SK-N-SH (cell line): ENCODE measurements at regions not wholly inside any gene's neighbourhood (a gene's known extent, or its start where the extent isn't known, plus 50 kb on each side); places are given as distances from the start of the nearest gene placed in this dataset.

Experiments
- CHD2 ChIP-seq: fragments of 150-350 bp; IDR thresholded peaks from 2 replicates; pipeline ENCODE4 v1.6.1; 2018; ENCODE audit warnings: low read length; ENCODE audit not compliant: partially characterized antibody
- CTCF ChIP-seq: fragments of 200-600 bp; sonication (generic); IDR thresholded peaks from 2 replicates; pipeline ENCODE4 v1.6.1; 2017; ENCODE audit warnings: antibody characterized with exemption, mild to moderate bottlenecking, moderate library complexity
- GABPA ChIP-seq: IDR thresholded peaks from 2 replicates; pipeline ENCODE4 v1.4.0; 2012; ENCODE audit warnings: low read depth, mild to moderate bottlenecking
- NRF1 ChIP-seq: IDR thresholded peaks from 2 replicates; pipeline ENCODE4 v1.6.1; 2012; ENCODE audit warnings: low read depth, mild to moderate bottlenecking, low read length
- RAD21 ChIP-seq: IDR thresholded peaks from 2 replicates; pipeline ENCODE4 v1.6.1; 2012; ENCODE audit warnings: mild to moderate bottlenecking, low read length
- REST ChIP-seq: IDR thresholded peaks from 2 replicates; pipeline ENCODE4 v1.6.1; 2012; ENCODE audit warnings: mild to moderate bottlenecking, low read depth, low read length, moderate library complexity
- RFX5 ChIP-seq: IDR thresholded peaks from 2 replicates; pipeline ENCODE4 v1.6.1; 2012; ENCODE audit warnings: mild to moderate bottlenecking, improper control_type of control experiment, low read length
- SIN3A ChIP-seq: IDR thresholded peaks from 2 replicates; pipeline ENCODE4 v1.6.1; 2012; ENCODE audit warnings: low read depth, mild to moderate bottlenecking, low read length, moderate library complexity, borderline replicate concordance
- TAF1 ChIP-seq: IDR thresholded peaks from 2 replicates; pipeline ENCODE4 v1.6.1; 2012; ENCODE audit warnings: low read depth, mild to moderate bottlenecking, low read length, moderate library complexity, borderline replicate concordance
- YY1 ChIP-seq: IDR thresholded peaks from 2 replicates; pipeline ENCODE4 v1.4.0; 2012; ENCODE audit warnings: low read depth, mild to moderate bottlenecking
- TF ChIP-seq, protein P1 (sequence below): IDR thresholded peaks from 2 replicates; pipeline ENCODE4 v1.4.0; 2012; ENCODE audit warnings: low read depth, borderline replicate concordance

DNA sequence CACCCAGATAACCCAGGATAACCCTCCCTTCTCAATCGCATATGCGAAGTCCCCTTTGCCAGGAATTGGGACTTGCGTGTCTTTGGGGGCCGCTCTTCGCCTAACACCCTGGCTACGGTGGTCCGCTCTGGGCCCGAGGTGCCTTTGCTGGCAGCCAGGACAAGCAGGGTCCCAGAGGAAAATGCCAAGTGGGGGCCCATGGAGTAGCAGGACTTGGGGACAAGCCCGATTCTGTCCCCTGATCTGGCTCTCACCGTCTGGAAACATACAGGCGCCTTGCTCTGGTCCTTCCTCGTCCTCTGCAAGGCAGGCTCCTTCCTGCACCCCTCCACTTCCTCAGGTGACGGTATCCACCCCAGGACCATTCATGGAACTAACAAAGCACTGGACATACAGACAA, 78.1 kb upstream of the UNC5A start:
- TF ChIP-seq RAD21 (no peak), NRF1 (no peak), CTCF (no peak), SIN3A (no peak), YY1 (no peak), RFX5 (no peak), GABPA (no peak), TAF1 (no peak), REST (no peak), CHD2 (no peak)
- TF ChIP-seq, protein P1, sequence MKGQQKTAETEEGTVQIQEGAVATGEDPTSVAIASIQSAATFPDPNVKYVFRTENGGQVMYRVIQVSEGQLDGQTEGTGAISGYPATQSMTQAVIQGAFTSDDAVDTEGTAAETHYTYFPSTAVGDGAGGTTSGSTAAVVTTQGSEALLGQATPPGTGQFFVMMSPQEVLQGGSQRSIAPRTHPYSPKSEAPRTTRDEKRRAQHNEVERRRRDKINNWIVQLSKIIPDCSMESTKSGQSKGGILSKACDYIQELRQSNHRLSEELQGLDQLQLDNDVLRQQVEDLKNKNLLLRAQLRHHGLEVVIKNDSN = no peak
